Adrenal gland (tissue), 5 donors: ENCODE measurements at regions not wholly inside any gene's neighbourhood (a gene's known extent, or its start where the extent isn't known, plus 50 kb on each side); places are given as distances from the start of the nearest gene placed in this dataset.

Experiments used
- POLR2A ChIP-seq, 2 donors: fragments of 450-650 bp; IDR thresholded peaks; one replicate each; pipeline ENCODE4 v1.6.1; 2017; ENCODE audit warnings: antibody characterized with exemption in 2 of 2, mild to moderate bottlenecking in 2 of 2, moderate library complexity in 1 of 2
- TF ChIP-seq, protein P1 (sequence below), 6 experiments: fragments of 450-650 bp in 4 of 6; fragments of 200-600 bp in 2 of 6; sonication (generic) in 1 of 6; IDR thresholded peaks; 1 replicate in 5 of 6; 2 replicates in 1 of 6; pipeline versions ENCODE4 v1.5.1 to v1.8.0; 2016 to 2021; ENCODE audit warnings: antibody characterized with exemption in 6 of 6, mild to moderate bottlenecking in 2 of 6, moderate library complexity in 1 of 6
- donor health status: DM: no; HTN: no; CAD: no.

DNA sequence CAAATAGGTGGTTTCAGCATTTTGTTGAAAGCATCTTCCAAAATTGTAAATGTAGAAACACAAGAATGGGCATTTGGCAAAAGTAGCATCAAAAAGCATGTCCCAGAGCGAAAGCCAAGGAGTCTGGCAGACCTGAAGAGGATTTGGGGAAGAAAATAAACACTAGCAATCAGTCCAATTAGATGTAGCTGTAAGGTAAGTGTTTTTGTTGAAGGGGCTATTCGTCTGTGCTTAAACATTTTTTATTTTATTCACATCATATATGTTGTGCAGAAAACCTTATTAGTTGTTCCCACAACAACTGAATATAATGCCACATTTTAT lies 954.1 kb upstream of the COX7C start:
- TF ChIP-seq, protein P1, sequence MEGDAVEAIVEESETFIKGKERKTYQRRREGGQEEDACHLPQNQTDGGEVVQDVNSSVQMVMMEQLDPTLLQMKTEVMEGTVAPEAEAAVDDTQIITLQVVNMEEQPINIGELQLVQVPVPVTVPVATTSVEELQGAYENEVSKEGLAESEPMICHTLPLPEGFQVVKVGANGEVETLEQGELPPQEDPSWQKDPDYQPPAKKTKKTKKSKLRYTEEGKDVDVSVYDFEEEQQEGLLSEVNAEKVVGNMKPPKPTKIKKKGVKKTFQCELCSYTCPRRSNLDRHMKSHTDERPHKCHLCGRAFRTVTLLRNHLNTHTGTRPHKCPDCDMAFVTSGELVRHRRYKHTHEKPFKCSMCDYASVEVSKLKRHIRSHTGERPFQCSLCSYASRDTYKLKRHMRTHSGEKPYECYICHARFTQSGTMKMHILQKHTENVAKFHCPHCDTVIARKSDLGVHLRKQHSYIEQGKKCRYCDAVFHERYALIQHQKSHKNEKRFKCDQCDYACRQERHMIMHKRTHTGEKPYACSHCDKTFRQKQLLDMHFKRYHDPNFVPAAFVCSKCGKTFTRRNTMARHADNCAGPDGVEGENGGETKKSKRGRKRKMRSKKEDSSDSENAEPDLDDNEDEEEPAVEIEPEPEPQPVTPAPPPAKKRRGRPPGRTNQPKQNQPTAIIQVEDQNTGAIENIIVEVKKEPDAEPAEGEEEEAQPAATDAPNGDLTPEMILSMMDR (IDR thresholded peaks at IDR 0.05) = no peak
- no peak for TF ChIP-seq POLR2A (IDR thresholded peaks at IDR 0.05)
